Peyer's patch (tissue), 4 donors: ENCODE measurements at regions not wholly inside any gene's neighbourhood (a gene's known extent, or its start where the extent isn't known, plus 50 kb on each side); places are given as distances from the start of the nearest gene placed in this dataset.

Source experiments
- DNase-seq, 3 donors: peaks; one replicate each; pipeline ENCODE4 v3.0.0-alpha.2; 2017 to 2019
- H3K27ac ChIP-seq, 4 donors: fragments of 200-600 bp; sonication (generic); one replicate each; pipeline ENCODE4 v1.5.1; 2016 to 2019
- H3K27me3 ChIP-seq, 2 donors: fragments of 200-600 bp; sonication (generic); one replicate each; pipeline ENCODE4 v1.5.1; 2019
- H3K36me3 ChIP-seq, 3 donors: fragments of 200-600 bp; sonication (generic); one replicate each; pipeline ENCODE4 v1.5.1; 2016 to 2019
- H3K4me1 ChIP-seq, 4 donors: fragments of 200-600 bp; sonication (generic); one replicate each; pipeline ENCODE4 v1.5.1; 2016 to 2019
- H3K4me3 ChIP-seq, 4 donors: fragments of 200-600 bp; sonication (generic); 1 replicate in 3 of 4; 2 replicates in 1 of 4; pipeline ENCODE4 v1.5.1; 2016 to 2019; ENCODE audit warnings: mild to moderate bottlenecking in 1 of 4
- H3K9me3 ChIP-seq, 4 donors: fragments of 200-600 bp; sonication (generic); one replicate each; pipeline ENCODE4 v1.5.1; 2016 to 2019; ENCODE audit warnings: mild to moderate bottlenecking in 1 of 4
- POLR2A ChIP-seq, 2 donors: fragments of 450-650 bp; IDR thresholded peaks; one replicate each; pipeline ENCODE4 v1.5.1; 2017; ENCODE audit warnings: antibody characterized with exemption in 2 of 2, mild to moderate bottlenecking in 2 of 2, moderate library complexity in 2 of 2
- TF ChIP-seq, protein P1 (sequence below), 6 experiments: fragments of 450-650 bp in 4 of 6; fragments of 200-600 bp in 2 of 6; sonication (generic) in 1 of 6; IDR thresholded peaks; one replicate each; pipeline ENCODE4 v1.5.1; 2017 to 2019; ENCODE audit warnings: antibody characterized with exemption in 6 of 6, mild to moderate bottlenecking in 3 of 6, moderate library complexity in 1 of 6

GRCh38 chr18:71625556-71626090 lies 918.5 kb downstream of the CBLN2 start:
- Histone ChIP-seq H3K36me3 (no peaks in the 10 kb centered on the region), H3K4me3 (no peak overlapping the region), H3K27me3 (no peaks in the 10 kb centered on the region), H3K4me1 (no peaks in the 10 kb centered on the region), H3K27ac (no peak overlapping the region), H3K9me3 (no peaks in the 10 kb centered on the region)
- TF ChIP-seq POLR2A (IDR thresholded peaks at IDR 0.05), result no peak
- TF ChIP-seq, protein P1, sequence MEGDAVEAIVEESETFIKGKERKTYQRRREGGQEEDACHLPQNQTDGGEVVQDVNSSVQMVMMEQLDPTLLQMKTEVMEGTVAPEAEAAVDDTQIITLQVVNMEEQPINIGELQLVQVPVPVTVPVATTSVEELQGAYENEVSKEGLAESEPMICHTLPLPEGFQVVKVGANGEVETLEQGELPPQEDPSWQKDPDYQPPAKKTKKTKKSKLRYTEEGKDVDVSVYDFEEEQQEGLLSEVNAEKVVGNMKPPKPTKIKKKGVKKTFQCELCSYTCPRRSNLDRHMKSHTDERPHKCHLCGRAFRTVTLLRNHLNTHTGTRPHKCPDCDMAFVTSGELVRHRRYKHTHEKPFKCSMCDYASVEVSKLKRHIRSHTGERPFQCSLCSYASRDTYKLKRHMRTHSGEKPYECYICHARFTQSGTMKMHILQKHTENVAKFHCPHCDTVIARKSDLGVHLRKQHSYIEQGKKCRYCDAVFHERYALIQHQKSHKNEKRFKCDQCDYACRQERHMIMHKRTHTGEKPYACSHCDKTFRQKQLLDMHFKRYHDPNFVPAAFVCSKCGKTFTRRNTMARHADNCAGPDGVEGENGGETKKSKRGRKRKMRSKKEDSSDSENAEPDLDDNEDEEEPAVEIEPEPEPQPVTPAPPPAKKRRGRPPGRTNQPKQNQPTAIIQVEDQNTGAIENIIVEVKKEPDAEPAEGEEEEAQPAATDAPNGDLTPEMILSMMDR (IDR thresholded peaks at IDR 0.05), result no peak
- DNase-seq, result no peak

DNA sequence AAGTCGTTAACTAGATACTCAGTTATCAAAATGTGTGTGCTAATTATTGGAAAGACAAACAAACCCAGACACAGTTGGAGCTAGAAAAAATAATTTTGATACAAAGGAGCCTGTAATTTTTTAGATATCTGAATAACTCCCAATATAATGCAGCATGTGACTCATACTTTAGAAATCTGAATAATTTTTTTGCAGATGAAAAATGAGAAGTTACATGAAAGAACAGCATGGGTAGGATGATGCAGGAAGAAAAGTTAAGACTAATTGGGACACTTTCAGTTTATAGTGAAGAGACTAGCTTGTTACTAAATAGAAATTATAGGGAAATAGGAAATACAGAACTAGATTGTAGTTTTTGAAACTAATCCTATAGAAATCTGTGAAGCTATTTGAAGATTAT lies 945.8 kb downstream of the CBLN2 start:
- Histone ChIP-seq H3K4me1 (no peaks in the 10 kb centered on the region), H3K27me3 (no peaks in the 10 kb centered on the region), H3K9me3 (no peaks in the 10 kb centered on the region), H3K4me3 (no peak overlapping the region), H3K36me3 (no peaks in the 10 kb centered on the region), H3K27ac (no peak overlapping the region)
- no peak for TF ChIP-seq POLR2A (IDR thresholded peaks at IDR 0.05)
- TF ChIP-seq, protein P1 (IDR thresholded peaks at IDR 0.05), result no peak
- DNase-seq, result no peak

DNA sequence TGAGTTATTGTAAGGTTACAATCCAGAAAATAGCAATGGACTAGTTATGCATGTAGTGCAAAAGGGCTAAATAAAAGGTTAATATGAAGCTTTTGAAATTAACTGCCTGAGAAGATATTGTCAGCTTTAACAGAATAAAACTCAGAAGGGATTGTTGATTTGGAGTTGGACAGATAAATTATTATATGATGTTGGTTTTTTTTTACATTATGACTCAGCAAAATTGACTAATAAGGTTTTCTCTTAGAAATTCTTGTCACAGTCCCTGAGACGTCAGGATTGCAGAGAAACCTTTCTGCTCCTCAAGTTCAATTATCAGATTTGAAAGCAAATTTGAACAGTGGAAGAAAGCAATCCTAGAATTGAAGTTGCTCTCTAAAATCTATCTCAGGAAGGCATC lies 946.9 kb downstream of the CBLN2 start:
- Histone ChIP-seq H3K9me3 (no peaks in the 10 kb centered on the region), H3K27ac (no peak overlapping the region), H3K36me3 (no peaks in the 10 kb centered on the region), H3K4me1 (no peaks in the 10 kb centered on the region), H3K27me3 (no peaks in the 10 kb centered on the region), H3K4me3 (no peak overlapping the region)
- TF ChIP-seq, protein P1 (IDR thresholded peaks at IDR 0.05), result no peak
- DNase-seq, result no peak

- Histone ChIP-seq H3K27me3 (no peaks in the 10 kb centered on the region), H3K36me3 (no peaks in the 10 kb centered on the region), H3K4me1 (no peaks in the 10 kb centered on the region), H3K27ac (no peak overlapping the region), H3K9me3 (peaks cover 0 to 3% (median 0%) of the 10 kb centered on the region in 4 donors), H3K4me3 (no peak overlapping the region)
- DNase-seq, result no peak
- TF ChIP-seq, protein P1 (IDR thresholded peaks at IDR 0.05), result no peak
- TF ChIP-seq POLR2A (IDR thresholded peaks at IDR 0.05), result no peak
These were observed 960.9 kb downstream of the CBLN2 start for GRCh38 chr18:71583252-71583651.

DNA sequence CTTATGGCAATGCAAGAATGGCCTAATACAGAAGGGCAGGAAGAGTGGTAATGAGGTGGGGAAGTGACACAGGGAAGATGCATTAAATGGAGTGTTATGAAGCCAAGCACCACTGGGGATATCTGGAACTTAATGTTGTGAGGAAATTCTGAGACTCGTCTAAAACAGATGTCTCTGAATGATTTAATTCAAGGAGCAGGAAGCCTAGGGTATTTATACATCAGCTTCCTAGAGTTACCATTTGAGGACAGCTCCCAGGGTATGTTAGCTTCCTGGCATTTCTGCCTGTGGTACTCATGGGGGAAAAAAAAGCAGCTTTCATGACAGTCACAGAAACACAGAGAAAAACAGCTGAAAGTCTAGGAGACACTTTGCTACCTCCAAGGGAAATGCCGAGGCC lies 989.5 kb downstream of the CBLN2 start:
- Histone ChIP-seq H3K9me3 (no peaks in the 10 kb centered on the region), H3K27me3 (no peaks in the 10 kb centered on the region), H3K27ac (no peak overlapping the region), H3K4me3 (no peak overlapping the region), H3K36me3 (no peaks in the 10 kb centered on the region), H3K4me1 (no peaks in the 10 kb centered on the region)
- DNase-seq, result no peak
- TF ChIP-seq POLR2A (IDR thresholded peaks at IDR 0.05), result no peak
- TF ChIP-seq, protein P1 (IDR thresholded peaks at IDR 0.05), result no peak

GRCh38 chr18:71541643-71542042 lies 1002.5 kb downstream of the CBLN2 start:
- Histone ChIP-seq H3K4me3 (no peak overlapping the region), H3K27ac (no peak overlapping the region), H3K4me1 (no peaks in the 10 kb centered on the region), H3K36me3 (no peaks in the 10 kb centered on the region), H3K27me3 (no peaks in the 10 kb centered on the region), H3K9me3 (no peaks in the 10 kb centered on the region)
- no peak for DNase-seq
- TF ChIP-seq, protein P1 (IDR thresholded peaks at IDR 0.05), result no peak
- TF ChIP-seq POLR2A (IDR thresholded peaks at IDR 0.05), result no peak
